ENCODE measurements at regions not wholly inside any gene's neighbourhood (a gene's known extent, or its start where the extent isn't known, plus 50 kb on each side); places are given as distances from the start of the nearest gene placed in this dataset.

DNA sequence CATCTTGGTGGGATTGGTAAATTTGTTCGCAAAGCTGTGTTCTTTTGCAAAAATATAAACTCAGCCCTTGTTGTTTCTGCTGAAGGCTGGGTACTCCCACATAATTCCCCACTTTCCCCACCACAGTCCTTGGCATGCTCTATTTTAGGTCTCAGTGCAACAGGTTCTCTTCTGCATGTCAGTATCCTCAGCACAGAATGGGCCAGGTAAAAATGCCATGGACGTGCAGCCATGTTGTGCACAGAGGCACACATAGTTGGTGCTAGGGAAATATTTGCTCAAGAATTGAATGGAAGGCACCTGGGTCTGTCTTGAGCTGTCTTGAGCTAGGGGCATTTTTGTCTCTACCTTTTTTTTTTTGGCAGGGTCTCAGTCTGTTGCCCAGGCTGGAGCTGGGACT lies 87.8 kb upstream of the LHX5 start:
- DNase-seq (ENCODE audit: low spot score): no peak
- TF ChIP-seq CTCF (IDR thresholded peaks at IDR 0.05; ENCODE audit: extremely low read depth, missing control alignments): no peak

DNA sequence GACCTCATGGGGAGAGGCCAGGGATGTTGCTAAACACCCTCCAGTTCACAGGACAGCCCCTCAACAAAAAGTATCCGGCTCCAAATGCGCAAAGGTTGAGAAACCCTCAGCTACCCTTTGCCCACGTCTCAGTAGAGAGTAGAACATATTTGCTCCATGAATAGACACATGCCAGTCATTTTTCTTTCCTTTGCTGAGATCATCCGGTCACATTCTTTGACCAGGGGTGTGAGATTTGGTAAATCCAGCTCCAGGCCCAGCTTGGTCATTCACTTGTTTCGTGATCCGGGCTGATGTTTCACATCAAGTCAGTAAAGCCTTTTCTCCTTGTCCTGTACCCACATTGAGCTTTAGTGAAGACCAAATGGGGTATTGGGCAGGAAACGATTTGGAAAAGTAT lies 83.6 kb upstream of the LHX5 start:
- TF ChIP-seq CTCF (IDR thresholded peaks at IDR 0.05; ENCODE audit: extremely low read depth, missing control alignments): no peak

DNA sequence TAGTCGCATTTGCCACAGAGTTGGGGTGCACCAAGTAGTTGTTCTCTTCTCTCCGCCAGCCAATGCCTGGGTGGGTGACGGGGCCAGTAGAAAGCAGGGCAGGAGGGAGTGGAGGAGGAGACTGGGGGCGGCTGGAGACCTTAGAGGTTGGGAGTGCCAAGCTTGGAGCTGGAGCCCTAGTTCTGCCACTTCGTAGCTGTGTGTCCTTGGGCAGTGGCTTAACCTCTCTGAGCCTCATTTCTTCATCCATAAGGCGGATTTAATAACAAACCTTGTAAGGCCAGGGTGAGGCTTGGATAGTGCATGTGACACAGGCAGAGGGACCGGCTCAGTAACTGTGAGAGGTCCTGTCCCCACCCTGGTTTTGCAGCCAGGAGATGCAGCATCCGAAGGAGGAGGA lies 81.1 kb upstream of the LHX5 start:
- DNase-seq (ENCODE audit: low spot score): no peak
- no peak for TF ChIP-seq CTCF (IDR thresholded peaks at IDR 0.05; ENCODE audit: extremely low read depth, missing control alignments)

More for the DNA sequence above, 83.6 kb upstream of the LHX5 start:
- DNase-seq (ENCODE audit: low spot score): no peak

DNA sequence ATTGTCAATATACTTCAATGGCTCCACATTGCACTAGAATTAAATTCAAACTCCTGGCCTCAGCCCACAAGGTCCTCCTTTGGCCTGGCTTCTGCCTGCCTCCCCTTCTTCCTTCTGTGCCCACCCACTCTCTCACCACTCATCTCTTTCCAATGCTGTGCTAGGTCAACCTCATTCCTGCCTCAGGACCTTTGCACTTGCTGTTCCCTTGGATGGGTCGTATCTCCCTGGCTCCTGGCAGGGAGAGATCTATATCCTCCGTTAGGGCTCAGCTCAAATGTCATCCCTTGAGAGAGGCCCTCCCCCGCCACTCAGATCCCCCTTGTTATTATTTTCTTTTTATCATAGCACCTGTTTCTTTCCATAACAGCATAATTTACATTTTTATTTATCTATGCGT lies 79.9 kb upstream of the LHX5 start:
- TF ChIP-seq CTCF (IDR thresholded peaks at IDR 0.05; ENCODE audit: extremely low read depth, missing control alignments): no peak
- DNase-seq (ENCODE audit: low spot score): no peak

- TF ChIP-seq CTCF (IDR thresholded peaks at IDR 0.05; ENCODE audit: extremely low read depth, missing control alignments): no peak
- DNase-seq (ENCODE audit: low spot score): no peak
Observed at GRCh38 chr12:113548467-113548866, 76.8 kb upstream of the LHX5 start.

DNA sequence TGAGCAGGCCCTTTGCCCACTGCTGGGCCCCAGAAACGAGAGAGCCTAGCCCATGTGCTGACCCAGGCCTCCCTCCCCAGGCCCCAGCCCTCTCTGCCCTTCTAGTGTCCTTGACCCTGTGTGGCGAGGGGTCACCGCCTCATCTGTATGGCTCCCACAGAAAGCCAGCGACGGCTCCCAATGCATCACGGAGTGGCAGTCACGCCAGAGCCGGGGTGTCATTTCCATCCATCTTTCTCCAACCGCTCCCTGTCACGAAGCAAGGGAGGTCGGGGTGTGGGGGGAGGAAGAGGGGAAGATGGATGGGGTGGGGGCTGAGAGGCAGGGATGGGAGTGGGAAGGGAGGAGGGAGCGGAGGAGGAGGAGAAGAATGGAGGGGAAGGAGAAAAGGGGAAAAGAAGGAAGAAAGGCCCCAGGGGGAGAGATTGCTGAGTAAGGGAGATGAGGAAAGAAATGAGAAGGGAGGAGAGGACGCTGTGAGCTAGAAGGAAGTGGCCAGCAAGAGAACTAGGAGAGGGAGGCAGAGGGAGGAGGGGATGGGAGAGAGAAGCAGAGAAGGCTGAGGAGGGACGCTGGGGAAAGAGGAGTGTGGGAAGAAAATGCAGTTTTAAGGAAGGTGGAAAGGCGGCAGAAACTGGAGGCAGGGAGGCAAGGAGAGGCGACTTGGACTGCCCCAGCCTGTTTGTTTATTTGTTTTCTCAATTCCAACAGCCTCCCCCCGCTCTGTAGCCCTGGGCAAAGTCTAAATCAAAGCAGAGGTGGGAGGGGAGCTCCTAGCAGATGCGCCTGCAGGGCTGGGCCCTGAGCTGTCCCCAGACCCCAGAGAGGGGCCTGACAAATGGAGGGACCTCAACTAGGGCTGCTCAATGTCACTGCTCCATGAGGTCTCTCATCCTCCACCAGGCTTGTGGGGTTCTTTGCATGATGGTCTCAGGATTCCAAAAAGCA lies 75.5 kb upstream of the LHX5 start:
- DNase-seq (ENCODE audit: low spot score): no peak
- TF ChIP-seq CTCF (IDR thresholded peaks at IDR 0.05; ENCODE audit: extremely low read depth, missing control alignments): no peak

GRCh38 chr12:113537751-113538087 lies 66.0 kb upstream of the LHX5 start:
- no peak for TF ChIP-seq CTCF (IDR thresholded peaks at IDR 0.05; ENCODE audit: extremely low read depth, missing control alignments)
- DNase-seq (ENCODE audit: low spot score): no peak

Data from GM20000 (cell line).